CD8-positive, alpha-beta memory T cell (primary cell): ENCODE measurements at regions not wholly inside any gene's neighbourhood (a gene's known extent, or its start where the extent isn't known, plus 50 kb on each side); places are given as distances from the start of the nearest gene placed in this dataset.
A peak's percentile ranks its signal among the peaks of the same experiment; 100 is the strongest.

Experiments used
- CTCF ChIA-PET: fragments of 350-600 bp; sonication (Branson Sonifier 250); formaldehyde crosslinking; loops from one replicate; lab custom pipeline; 2021; ENCODE audit warnings: antibody characterized with exemption; lab: Charles Lee
- POLR2A ChIA-PET: fragments of 350-600 bp; sonication (Branson Sonifier 250); formaldehyde crosslinking; loops from one replicate; lab custom pipeline; 2021; ENCODE audit warnings: antibody characterized with exemption; lab: Charles Lee
- DNase-seq, 5 donors: peaks; one replicate each; pipeline versions ENCODE4 v3.0.0 to v3.0.0-alpha.2; 2020 to 2022; ENCODE audit warnings: mixed read lengths in 1 of 5
- H3K27ac ChIP-seq: one replicate; pipeline ENCODE4 v1.7.0; 2013; ENCODE audit warnings: low read depth, mild to moderate bottlenecking, low read length, moderate library complexity
- H3K27me3 ChIP-seq: 2 replicates; pipeline ENCODE4 v1.7.0; 2013; ENCODE audit warnings: low read length, mild to moderate bottlenecking; ENCODE audit not compliant: insufficient read depth, poor library complexity, severe bottlenecking
- H3K36me3 ChIP-seq: 2 replicates; pipeline ENCODE4 v1.7.0; 2013; ENCODE audit warnings: mild to moderate bottlenecking, low read length, moderate library complexity; ENCODE audit not compliant: insufficient read depth
- H3K4me1 ChIP-seq: 2 replicates; pipeline ENCODE4 v1.7.0; 2013; ENCODE audit warnings: mild to moderate bottlenecking, low read length, moderate library complexity; ENCODE audit not compliant: insufficient read depth
- H3K4me3 ChIP-seq: 2 replicates; pipeline ENCODE4 v1.7.0; 2013; ENCODE audit warnings: mild to moderate bottlenecking, low read length
- H3K9me3 ChIP-seq: 2 replicates; pipeline ENCODE4 v1.7.0; 2013; ENCODE audit warnings: mild to moderate bottlenecking, low read length
- H3K27ac Mint-ChIP-seq, 8 donors: one replicate each; pipeline ENCODE4 v1.8.0; 2020 to 2021; ENCODE audit warnings: mixed read lengths in 8 of 8, mild to moderate bottlenecking in 6 of 8, inconsistent platforms in 3 of 8, moderate library complexity in 3 of 8
- H3K27me3 Mint-ChIP-seq, 2 donors: one replicate each; pipeline ENCODE4 v1.8.0; 2020 to 2021; ENCODE audit warnings: mixed read lengths in 2 of 2, mild to moderate bottlenecking in 1 of 2, moderate library complexity in 1 of 2
- H3K36me3 Mint-ChIP-seq, 3 donors: one replicate each; pipeline ENCODE4 v1.8.0; 2020 to 2021; ENCODE audit warnings: mixed read lengths in 3 of 3, inconsistent platforms in 1 of 3, mild to moderate bottlenecking in 1 of 3
- H3K4me1 Mint-ChIP-seq, 3 donors: one replicate each; pipeline ENCODE4 v1.8.0; 2020 to 2021; ENCODE audit warnings: mixed read lengths in 3 of 3, inconsistent platforms in 1 of 3, mild to moderate bottlenecking in 1 of 3
- H3K4me3 Mint-ChIP-seq, 7 donors: one replicate each; pipeline ENCODE4 v1.8.0; 2020 to 2021; ENCODE audit warnings: mixed read lengths in 7 of 7, mild to moderate bottlenecking in 6 of 7, moderate library complexity in 4 of 7, inconsistent platforms in 2 of 7
- H3K9me3 Mint-ChIP-seq, 5 donors: one replicate each; pipeline ENCODE4 v1.8.0; 2020 to 2022; ENCODE audit warnings: mixed read lengths in 5 of 5, mild to moderate bottlenecking in 3 of 5, moderate library complexity in 2 of 5, inconsistent platforms in 1 of 5

- H3K27ac ChIP-seq: no peak overlapping the region
- H3K27me3 ChIP-seq: no peaks in the 10 kb centered on the region
- no peaks in the 10 kb centered on the region for H3K9me3 ChIP-seq
- ChIA-PET POLR2A (no interaction called here), CTCF (no interaction called here)
- Mint-ChIP-seq H3K4me1 (no peaks in the 10 kb centered on the region), H3K36me3 (peaks cover 0 to 2% (median 0%) of the 10 kb centered on the region in 3 donors), H3K4me3 (no peak overlapping the region), H3K9me3 (peaks cover 2 to 13% (median 7%) of the 10 kb centered on the region in 5 donors), H3K27ac (no peak overlapping the region), H3K27me3 (no peaks in the 10 kb centered on the region)
- DNase-seq: no peak
- H3K36me3 ChIP-seq: no peaks in the 10 kb centered on the region
- H3K4me3 ChIP-seq: no peak overlapping the region
- H3K4me1 ChIP-seq: no peaks in the 10 kb centered on the region
Observed at GRCh38 chr3:23051240-23052140, 151.6 kb upstream of the UBE2E2 start.

- no peaks in the 10 kb centered on the region for H3K4me1 ChIP-seq
- H3K36me3 ChIP-seq: no peaks in the 10 kb centered on the region
- no peak for DNase-seq
- no peaks in the 10 kb centered on the region for H3K27me3 Mint-ChIP-seq
- H3K27me3 ChIP-seq: no peaks in the 10 kb centered on the region
- H3K9me3 Mint-ChIP-seq: peaks cover 0 to 10% (median 5%) of the 10 kb centered on the region in 5 donors
- peaks cover 0 to 2% (median 0%) of the 10 kb centered on the region in 3 donors for H3K36me3 Mint-ChIP-seq
- ChIA-PET CTCF (no interaction called here), POLR2A (no interaction called here)
- no peak overlapping the region for H3K27ac Mint-ChIP-seq
- H3K4me3 ChIP-seq: no peak overlapping the region
- no peak overlapping the region for H3K27ac ChIP-seq
- no peaks in the 10 kb centered on the region for H3K9me3 ChIP-seq
- no peaks in the 10 kb centered on the region for H3K4me1 Mint-ChIP-seq
- no peak overlapping the region for H3K4me3 Mint-ChIP-seq
Observed at GRCh38 chr3:23052208-23052607, 150.9 kb upstream of the UBE2E2 start.

GRCh38 chr3:23052620-23053019 is 150.5 kb upstream of the UBE2E2 start:
- H3K4me1 Mint-ChIP-seq: no peaks in the 10 kb centered on the region
- H3K36me3 Mint-ChIP-seq: peaks cover 0 to 2% (median 0%) of the 10 kb centered on the region in 3 donors
- POLR2A ChIA-PET: no interaction called here
- H3K27ac ChIP-seq: no peak overlapping the region
- H3K4me1 ChIP-seq: no peaks in the 10 kb centered on the region
- H3K27me3 Mint-ChIP-seq: no peaks in the 10 kb centered on the region
- no peaks in the 10 kb centered on the region for H3K27me3 ChIP-seq
- CTCF ChIA-PET: no interaction called here
- no peaks in the 10 kb centered on the region for H3K9me3 ChIP-seq
- no peak overlapping the region for H3K27ac Mint-ChIP-seq
- no peak for DNase-seq
- peaks cover 0 to 7% (median 4%) of the 10 kb centered on the region in 5 donors for H3K9me3 Mint-ChIP-seq
- no peaks in the 10 kb centered on the region for H3K36me3 ChIP-seq
- H3K4me3 ChIP-seq: no peak overlapping the region
- H3K4me3 Mint-ChIP-seq: no peak overlapping the region

GRCh38 chr3:23055733-23056376 is 147.3 kb upstream of the UBE2E2 start:
- Mint-ChIP-seq H3K4me3 (no peak overlapping the region), H3K36me3 (peaks cover 0 to 2% (median 0%) of the 10 kb centered on the region in 3 donors), H3K27ac (no peak overlapping the region), H3K27me3 (no peaks in the 10 kb centered on the region), H3K9me3 (peaks cover 0 to 11% (median 2%) of the 10 kb centered on the region in 5 donors), H3K4me1 (no peaks in the 10 kb centered on the region)
- ChIA-PET CTCF (no interaction called here), POLR2A (no interaction called here)
- Histone ChIP-seq H3K4me3 (no peak overlapping the region), H3K27ac (no peak overlapping the region), H3K36me3 (no peaks in the 10 kb centered on the region), H3K9me3 (no peaks in the 10 kb centered on the region), H3K27me3 (no peaks in the 10 kb centered on the region), H3K4me1 (no peaks in the 10 kb centered on the region)
- peak in 1 of 5 donors; percentile 34 for DNase-seq

- Mint-ChIP-seq H3K4me1 (no peaks in the 10 kb centered on the region), H3K4me3 (no peak overlapping the region), H3K27ac (no peak overlapping the region), H3K36me3 (peaks cover 0 to 3% (median 0%) of the 10 kb centered on the region in 3 donors), H3K9me3 (peaks cover 0 to 12% (median 6%) of the 10 kb centered on the region in 5 donors), H3K27me3 (peaks cover 0 to 1% of the 10 kb centered on the region in 2 donors)
- no peak overlapping the region for H3K27ac ChIP-seq
- POLR2A ChIA-PET: no interaction called here
- CTCF ChIA-PET: no interaction called here
- H3K4me1 ChIP-seq: no peaks in the 10 kb centered on the region
- no peaks in the 10 kb centered on the region for H3K36me3 ChIP-seq
- H3K4me3 ChIP-seq: no peak overlapping the region
- no peak for DNase-seq
- no peaks in the 10 kb centered on the region for H3K9me3 ChIP-seq
- H3K27me3 ChIP-seq: no peaks in the 10 kb centered on the region
Observed at GRCh38 chr3:23062582-23062981, 140.5 kb upstream of the UBE2E2 start.

- Mint-ChIP-seq H3K4me3 (no peak overlapping the region), H3K27ac (no peak overlapping the region), H3K27me3 (peaks cover 0 to 1% of the 10 kb centered on the region in 2 donors), H3K4me1 (no peaks in the 10 kb centered on the region), H3K9me3 (peaks cover 0 to 12% (median 7%) of the 10 kb centered on the region in 5 donors), H3K36me3 (peaks cover 0 to 3% (median 0%) of the 10 kb centered on the region in 3 donors)
- ChIA-PET POLR2A (no interaction called here), CTCF (no interaction called here)
- H3K36me3 ChIP-seq: no peaks in the 10 kb centered on the region
- no peaks in the 10 kb centered on the region for H3K9me3 ChIP-seq
- H3K4me1 ChIP-seq: no peaks in the 10 kb centered on the region
- DNase-seq: no peak
- H3K27ac ChIP-seq: no peak overlapping the region
- no peak overlapping the region for H3K4me3 ChIP-seq
- no peaks in the 10 kb centered on the region for H3K27me3 ChIP-seq
Observed at GRCh38 chr3:23062982-23063381, 140.1 kb upstream of the UBE2E2 start.

- no peaks in the 10 kb centered on the region for H3K27me3 ChIP-seq
- H3K27ac ChIP-seq: no peak overlapping the region
- no peak for DNase-seq
- CTCF ChIA-PET: no interaction called here
- Mint-ChIP-seq H3K27ac (no peak overlapping the region), H3K27me3 (no peaks in the 10 kb centered on the region), H3K36me3 (no peaks in the 10 kb centered on the region), H3K4me3 (no peak overlapping the region), H3K4me1 (no peaks in the 10 kb centered on the region), H3K9me3 (peaks cover 0 to 6% (median 0%) of the 10 kb centered on the region in 5 donors)
- no peaks in the 10 kb centered on the region for H3K36me3 ChIP-seq
- no peaks in the 10 kb centered on the region for H3K4me1 ChIP-seq
- no peaks in the 10 kb centered on the region for H3K9me3 ChIP-seq
- POLR2A ChIA-PET: no interaction called here
- H3K4me3 ChIP-seq: no peak overlapping the region
Observed at GRCh38 chr3:23067116-23067515, 136.0 kb upstream of the UBE2E2 start.

- H3K36me3 Mint-ChIP-seq: no peaks in the 10 kb centered on the region
- DNase-seq: no peak
- H3K27me3 Mint-ChIP-seq: no peaks in the 10 kb centered on the region
Observed at GRCh38 chr3:23068016-23068728, 135.0 kb upstream of the UBE2E2 start.

More at GRCh38 chr3:23068016-23068728, 135.0 kb upstream of the UBE2E2 start:
- H3K27ac ChIP-seq: no peak overlapping the region
- H3K36me3 ChIP-seq: no peaks in the 10 kb centered on the region
- H3K4me1 ChIP-seq: no peaks in the 10 kb centered on the region
- no peak overlapping the region for H3K27ac Mint-ChIP-seq
- H3K4me1 Mint-ChIP-seq: no peaks in the 10 kb centered on the region
- H3K9me3 ChIP-seq: no peaks in the 10 kb centered on the region
- H3K9me3 Mint-ChIP-seq: peaks cover 0 to 6% (median 0%) of the 10 kb centered on the region in 5 donors
- H3K4me3 Mint-ChIP-seq: no peak overlapping the region
- H3K4me3 ChIP-seq: no peak overlapping the region
- CTCF ChIA-PET: no interaction called here
- POLR2A ChIA-PET: no interaction called here
- no peaks in the 10 kb centered on the region for H3K27me3 ChIP-seq
